NCI-H82 treated with DMSO at 0.1 percent for 48 hours (cell line): ENCODE measurements at regions not wholly inside any gene's neighbourhood (a gene's known extent, or its start where the extent isn't known, plus 50 kb on each side); places are given as distances from the start of the nearest gene placed in this dataset.

Experiments
- DNase-seq: peaks from one replicate; lab custom pipeline; 2025; ENCODE audit not compliant: unreplicated experiment; lab: John Stamatoyannopoulos, UW

GRCh38 chr10:28250782-28251181 lies 52.1 kb downstream of the MPP7 start:
- DNase-seq = no peak

DNA sequence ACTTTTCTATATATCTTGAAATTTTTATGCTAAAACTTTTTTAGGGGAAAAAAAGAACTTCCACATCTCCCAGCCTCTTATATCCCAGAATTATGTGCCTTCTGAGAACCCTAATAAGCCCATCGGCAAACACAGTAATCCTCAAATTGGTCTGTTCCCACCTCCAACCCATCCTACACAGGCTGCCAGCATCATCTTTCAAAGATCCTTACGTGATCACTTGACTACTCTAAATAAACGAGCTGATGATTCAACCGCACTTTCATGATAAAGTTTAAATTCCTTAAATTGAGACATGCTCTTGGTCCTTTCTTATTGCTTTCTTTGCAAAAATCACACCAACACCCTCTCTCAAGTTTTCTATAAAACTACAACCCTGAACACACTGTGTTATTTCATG lies 52.5 kb downstream of the MPP7 start:
- no peak for DNase-seq

- no peak for DNase-seq
Observed at GRCh38 chr10:28249512-28249911, 53.4 kb downstream of the MPP7 start.

DNA sequence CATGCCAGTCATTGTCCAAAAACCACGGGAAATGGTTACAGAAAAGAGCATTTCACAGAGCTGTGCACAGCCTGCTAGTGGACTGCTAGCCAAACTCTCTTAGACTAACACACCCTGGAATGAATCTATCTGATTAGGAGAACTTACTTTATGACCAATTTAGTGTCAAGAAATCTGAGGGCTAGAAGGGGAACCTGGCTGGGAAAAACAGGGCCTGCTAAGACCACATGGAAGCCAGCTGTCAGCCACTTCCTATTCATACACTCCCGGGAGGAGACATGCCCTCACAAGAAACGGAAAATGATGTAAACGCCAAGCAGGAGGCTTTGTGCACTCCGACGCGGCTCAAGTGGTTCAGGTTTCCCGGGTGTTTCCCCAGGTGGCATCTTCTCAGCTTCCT lies 54.8 kb downstream of the MPP7 start:
- DNase-seq = no peak

DNA sequence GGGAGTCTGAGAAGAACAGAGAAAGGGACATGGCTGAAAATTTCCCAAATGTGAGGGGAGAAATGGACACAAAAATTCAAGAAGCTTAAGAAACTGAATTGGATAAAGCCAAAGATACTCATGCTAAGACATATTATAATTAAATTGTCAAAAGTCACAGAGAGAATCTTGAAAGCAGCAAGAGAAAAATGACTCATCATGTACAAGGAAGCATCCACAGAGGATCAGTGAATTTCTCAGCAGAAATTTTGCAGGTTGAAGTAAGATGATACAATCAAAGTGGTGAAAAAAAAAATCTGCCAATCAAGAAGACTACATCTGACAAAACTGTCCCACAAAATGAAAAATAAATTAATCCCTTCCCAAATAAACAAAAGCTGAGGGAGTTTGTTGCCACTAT lies 56.8 kb downstream of the MPP7 start:
- no peak for DNase-seq

DNA sequence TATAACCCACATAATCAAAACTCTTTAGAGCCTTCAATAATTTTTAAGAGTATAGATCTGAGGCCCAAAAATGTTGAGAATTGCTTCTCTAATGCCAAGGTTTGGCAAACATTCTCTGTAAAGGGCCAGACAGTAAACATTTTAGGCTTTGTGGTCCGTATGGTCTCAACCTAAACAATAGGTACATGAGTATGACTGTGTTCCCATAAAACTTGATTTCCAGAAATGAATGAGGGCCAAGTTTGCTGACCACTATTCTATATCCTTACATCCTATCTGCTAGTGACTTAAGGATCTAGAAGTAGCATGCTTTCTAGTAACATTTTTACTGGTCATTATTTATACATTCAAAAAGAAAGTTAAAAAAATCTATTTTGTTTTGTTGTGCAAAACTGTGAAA lies 58.9 kb downstream of the MPP7 start:
- no peak for DNase-seq

- DNase-seq = no peak
Observed at GRCh38 chr10:28242555-28243204, 60.2 kb downstream of the MPP7 start.

DNA sequence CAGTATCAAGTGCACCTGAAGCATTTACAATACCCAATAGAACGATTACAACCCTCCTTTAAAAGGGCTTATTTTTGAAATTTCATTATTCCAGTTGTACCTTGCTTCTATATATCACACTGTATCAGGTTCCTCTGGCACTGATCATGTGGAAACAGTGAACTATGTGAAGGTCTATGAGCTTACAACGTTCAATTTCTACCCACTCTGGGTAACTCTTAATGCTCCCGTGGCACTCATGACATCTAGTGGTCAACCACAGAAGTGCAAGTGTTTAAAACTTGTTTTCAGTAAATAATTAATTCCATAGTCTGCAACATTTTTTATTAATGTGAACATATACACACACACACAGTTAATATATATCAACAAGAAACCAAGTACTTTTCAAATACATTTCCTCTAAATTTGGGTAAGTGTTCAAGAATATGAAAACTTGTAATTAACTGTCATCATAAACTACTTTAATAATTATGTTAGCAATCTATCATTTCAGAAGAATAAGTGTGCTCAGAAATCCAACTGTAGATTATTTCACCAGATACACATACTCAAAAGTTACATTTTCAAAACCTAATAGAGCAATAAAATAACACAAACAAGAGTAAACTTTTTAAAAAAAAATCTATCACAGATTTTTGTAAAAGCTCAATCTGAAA lies 61.0 kb downstream of the MPP7 start:
- DNase-seq = peak; percentile 13

GRCh38 chr10:28240400-28240799 lies 62.5 kb downstream of the MPP7 start:
- DNase-seq = no peak

DNA sequence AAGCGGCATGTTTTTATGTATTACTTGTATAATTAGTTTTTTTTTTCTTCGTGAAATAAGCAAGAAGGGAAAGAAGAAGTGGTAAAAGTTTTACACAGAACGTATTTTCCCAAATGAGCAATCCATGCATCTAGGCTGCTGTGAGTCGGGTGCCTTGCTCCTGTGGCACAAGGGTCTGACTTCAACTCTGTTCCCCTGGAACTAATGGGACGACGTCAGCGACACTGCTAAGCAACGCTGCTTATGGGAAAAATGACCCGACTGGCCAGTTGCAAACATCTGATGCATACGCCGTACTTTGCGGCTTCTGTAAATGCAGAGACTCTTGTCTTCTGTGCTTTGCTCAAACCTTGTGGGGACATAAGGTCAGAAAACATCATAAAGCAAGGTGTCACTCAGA lies 66.3 kb downstream of the MPP7 start:
- DNase-seq = no peak

DNA sequence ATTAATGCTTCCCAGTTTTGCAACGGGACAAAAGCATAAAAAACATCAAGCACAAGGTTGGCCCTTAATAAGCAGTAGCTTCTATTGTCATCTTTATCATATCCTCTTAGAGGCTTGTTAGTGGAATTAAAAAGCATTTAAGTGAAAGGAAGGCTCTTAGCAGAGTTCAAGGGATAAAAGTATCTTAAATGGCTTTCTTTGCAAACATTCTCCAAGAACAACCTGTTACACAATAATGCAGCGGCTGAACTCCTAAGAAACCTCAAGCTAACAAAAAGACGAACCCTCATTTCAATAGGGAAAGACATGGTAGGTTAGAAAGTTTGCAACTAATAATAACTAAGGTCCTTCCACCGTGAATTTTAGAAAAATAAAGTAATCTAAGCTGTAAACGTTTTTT lies 82.1 kb downstream of the MPP7 start:
- peak; percentile 44 for DNase-seq

DNA sequence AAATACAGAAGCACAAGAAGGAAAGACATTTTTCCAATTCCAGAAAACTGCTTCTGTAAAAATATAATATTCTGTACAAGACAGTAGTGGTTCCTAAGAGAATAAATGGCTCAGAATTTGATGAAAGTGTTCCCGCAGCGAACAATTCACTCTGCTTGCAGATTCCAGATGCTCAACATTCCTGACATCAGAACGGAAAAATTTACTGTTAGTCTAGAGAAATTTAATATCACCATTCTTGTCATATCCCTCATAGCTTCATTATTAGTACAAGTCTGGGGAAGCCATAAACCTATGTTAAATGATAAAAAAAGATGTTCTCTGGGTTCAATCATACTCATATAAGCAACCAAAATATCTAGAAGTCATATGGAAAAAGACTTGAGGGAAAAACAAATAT lies 83.6 kb downstream of the MPP7 start:
- no peak for DNase-seq

GRCh38 chr10:28217848-28218247 lies 85.0 kb downstream of the MPP7 start:
- no peak for DNase-seq

DNA sequence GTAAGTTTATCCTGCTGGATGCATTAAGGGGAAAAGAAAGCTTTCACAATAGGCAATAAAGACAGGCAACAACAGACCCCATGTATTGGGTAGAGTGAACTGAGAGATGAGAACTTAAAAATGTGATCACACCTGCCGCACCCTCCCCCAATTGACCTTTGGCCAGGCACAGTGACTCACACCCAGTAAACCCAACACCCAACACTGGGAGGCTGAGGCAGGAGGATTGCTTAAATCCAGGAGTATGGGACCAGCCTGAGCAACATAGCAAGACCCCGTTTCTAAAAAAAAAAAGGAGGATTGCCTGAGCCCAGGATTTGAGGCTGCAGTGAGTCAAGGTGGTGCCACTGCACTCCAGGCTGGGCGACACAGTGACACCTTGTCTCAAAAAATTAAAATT lies 86.9 kb downstream of the MPP7 start:
- DNase-seq = no peak

DNA sequence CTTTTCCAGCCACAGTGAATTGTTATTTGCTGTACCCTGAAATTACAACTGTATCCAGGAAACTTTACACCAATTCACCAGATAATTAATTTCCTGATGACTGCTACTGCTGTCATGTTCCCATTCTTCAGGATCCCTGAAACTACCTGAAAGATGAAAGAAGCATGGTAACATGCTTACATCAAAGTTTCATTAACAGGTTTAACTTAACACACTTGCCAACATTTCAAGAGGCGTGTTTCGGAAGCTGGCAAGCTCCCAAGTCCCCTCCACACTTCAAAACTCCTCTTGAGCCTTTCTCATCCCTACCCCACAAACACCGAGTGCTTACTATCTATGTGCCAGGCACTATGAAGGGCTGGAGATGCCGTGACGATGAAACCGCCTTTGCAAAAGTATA lies 88.6 kb downstream of the MPP7 start:
- DNase-seq = no peak

GRCh38 chr10:28211759-28212158 lies 91.1 kb downstream of the MPP7 start:
- no peak for DNase-seq

GRCh38 chr10:28207799-28208198 lies 95.1 kb downstream of the MPP7 start:
- no peak for DNase-seq

GRCh38 chr10:28202941-28203352 lies 99.9 kb downstream of the MPP7 start:
- DNase-seq = no peak

GRCh38 chr10:28201410-28202400 lies 101.2 kb downstream of the MPP7 start:
- no peak for DNase-seq

- no peak for DNase-seq
Observed at GRCh38 chr10:28200775-28201174, 102.1 kb downstream of the MPP7 start.

- no peak for DNase-seq
Observed at GRCh38 chr10:28199941-28200340, 102.9 kb downstream of the MPP7 start.

DNA sequence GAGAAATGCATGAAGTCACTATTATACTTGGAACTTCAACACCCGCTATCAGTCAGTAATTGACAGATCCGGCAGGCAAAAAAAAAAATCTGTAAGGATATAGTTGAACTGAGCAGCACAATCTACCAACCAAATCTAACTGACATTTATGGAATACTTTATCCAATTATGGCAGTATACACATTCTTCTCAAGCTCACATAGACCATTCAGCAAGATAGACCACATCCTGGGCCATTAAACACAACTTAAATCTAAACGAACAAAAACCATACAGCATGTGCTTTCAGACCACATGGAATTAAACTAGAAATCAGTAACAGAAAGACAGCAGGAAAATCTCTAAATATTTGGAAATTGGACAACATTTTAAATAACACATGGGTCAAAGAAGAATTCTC lies 112.7 kb downstream of the MPP7 start:
- no peak for DNase-seq
